ENCODE measurements at regions not wholly inside any gene's neighbourhood (a gene's known extent, or its start where the extent isn't known, plus 50 kb on each side); places are given as distances from the start of the nearest gene placed in this dataset.

- Histone ChIP-seq H3K9ac (ENCODE audit: low read length) (no peak overlapping the region), H3K79me2 (ENCODE audit: low read length) (no peaks in the 10 kb centered on the region), H3K4me1 (ENCODE audit: low read length) (peaks cover 16% of the 10 kb centered on the region), H3K4me3 (ENCODE audit: low read length) (no peak overlapping the region), H3K36me3 (replicated peaks; ENCODE audit: low read depth, low read length) (no peaks in the 10 kb centered on the region), H3K9me3 (ENCODE audit: insufficient read depth, low read length) (no peaks in the 10 kb centered on the region; the same call in 1 of the 2 replicates), H3K27me3 (ENCODE audit: low read depth, low read length) (peaks cover 9% of the 10 kb centered on the region; the same call in 1 of the 2 replicates), H3K4me2 (ENCODE audit: low read length) (no peak overlapping the region), H4K20me1 (ENCODE audit: insufficient read depth, low read length) (no peaks in the 10 kb centered on the region), H2AFZ (ENCODE audit: low read depth, low read length) (no peak overlapping the region), H3K27ac (ENCODE audit: low read length) (no peak overlapping the region)
- no peak for TF ChIP-seq EZH2phosphoT487 (IDR thresholded peaks at IDR 0.05; ENCODE audit: low read depth)
- no peak for TF ChIP-seq CTCF (IDR thresholded peaks at IDR 0.05; ENCODE audit: low read depth, low read length)
These were observed 145.5 kb upstream of the ITGA6 start for GRCh38 chr2:172281648-172282570.

- no peaks in the 10 kb centered on the region for H3K36me3 ChIP-seq (replicated peaks; ENCODE audit: low read depth, low read length)
- H3K9me3 ChIP-seq (ENCODE audit: insufficient read depth, low read length): no peaks in the 10 kb centered on the region
- H4K20me1 ChIP-seq (ENCODE audit: insufficient read depth, low read length): no peaks in the 10 kb centered on the region
- H2AFZ ChIP-seq (ENCODE audit: low read depth, low read length): no peak overlapping the region
- no peak overlapping the region for H3K9ac ChIP-seq (ENCODE audit: low read length)
- H3K79me2 ChIP-seq (ENCODE audit: low read length): no peaks in the 10 kb centered on the region
- H3K27me3 ChIP-seq (ENCODE audit: low read depth, low read length): peaks cover 17% of the 10 kb centered on the region; the same call in 1 of the 2 replicates
- TF ChIP-seq CTCF (IDR thresholded peaks at IDR 0.05; ENCODE audit: low read depth, low read length): no peak
- no peak for TF ChIP-seq EZH2phosphoT487 (IDR thresholded peaks at IDR 0.05; ENCODE audit: low read depth)
- H3K27ac ChIP-seq (ENCODE audit: low read length): no peak overlapping the region
- H3K4me1 ChIP-seq (ENCODE audit: low read length): peaks cover 16% of the 10 kb centered on the region
- no peak overlapping the region for H3K4me2 ChIP-seq (ENCODE audit: low read length)
- no peak overlapping the region for H3K4me3 ChIP-seq (ENCODE audit: low read length)
These were observed 144.4 kb upstream of the ITGA6 start for GRCh38 chr2:172282944-172283343.

GRCh38 chr2:172283476-172283875 is 143.9 kb upstream of the ITGA6 start:
- H3K9me3 ChIP-seq (ENCODE audit: insufficient read depth, low read length): no peaks in the 10 kb centered on the region
- no peak overlapping the region for H3K4me3 ChIP-seq (ENCODE audit: low read length)
- TF ChIP-seq CTCF (IDR thresholded peaks at IDR 0.05; ENCODE audit: low read depth, low read length): no peak
- TF ChIP-seq EZH2phosphoT487 (IDR thresholded peaks at IDR 0.05; ENCODE audit: low read depth): no peak
- H3K36me3 ChIP-seq (replicated peaks; ENCODE audit: low read depth, low read length): no peaks in the 10 kb centered on the region
- peaks cover 20% of the 10 kb centered on the region; the same call in 1 of the 2 replicates for H3K27me3 ChIP-seq (ENCODE audit: low read depth, low read length)
- no peak overlapping the region for H3K9ac ChIP-seq (ENCODE audit: low read length)
- H3K4me1 ChIP-seq (ENCODE audit: low read length): peaks cover 16% of the 10 kb centered on the region
- no peak overlapping the region for H3K4me2 ChIP-seq (ENCODE audit: low read length)
- H4K20me1 ChIP-seq (ENCODE audit: insufficient read depth, low read length): no peaks in the 10 kb centered on the region
- no peaks in the 10 kb centered on the region for H3K79me2 ChIP-seq (ENCODE audit: low read length)
- H2AFZ ChIP-seq (ENCODE audit: low read depth, low read length): no peak overlapping the region
- H3K27ac ChIP-seq (ENCODE audit: low read length): no peak overlapping the region

GRCh38 chr2:172284209-172284608 is 143.2 kb upstream of the ITGA6 start:
- H3K9ac ChIP-seq (ENCODE audit: low read length): no peak overlapping the region
- H3K9me3 ChIP-seq (ENCODE audit: insufficient read depth, low read length): no peaks in the 10 kb centered on the region
- H3K4me3 ChIP-seq (ENCODE audit: low read length): no peak overlapping the region
- no peaks in the 10 kb centered on the region for H3K36me3 ChIP-seq (replicated peaks; ENCODE audit: low read depth, low read length)
- peaks cover 20% of the 10 kb centered on the region; the same call in 1 of the 2 replicates for H3K27me3 ChIP-seq (ENCODE audit: low read depth, low read length)
- H3K79me2 ChIP-seq (ENCODE audit: low read length): no peaks in the 10 kb centered on the region
- H3K4me1 ChIP-seq (ENCODE audit: low read length): peaks cover 16% of the 10 kb centered on the region
- no peak overlapping the region for H2AFZ ChIP-seq (ENCODE audit: low read depth, low read length)
- H3K27ac ChIP-seq (ENCODE audit: low read length): no peak overlapping the region
- TF ChIP-seq EZH2phosphoT487 (IDR thresholded peaks at IDR 0.05; ENCODE audit: low read depth) (no peak), CTCF (IDR thresholded peaks at IDR 0.05; ENCODE audit: low read depth, low read length) (no peak)
- H3K4me2 ChIP-seq (ENCODE audit: low read length): no peak overlapping the region
- no peaks in the 10 kb centered on the region for H4K20me1 ChIP-seq (ENCODE audit: insufficient read depth, low read length)

Measured in OCI-LY3 (cell line).